PFSK-1 (cell line): ENCODE measurements at regions not wholly inside any gene's neighbourhood (a gene's known extent, or its start where the extent isn't known, plus 50 kb on each side); places are given as distances from the start of the nearest gene placed in this dataset.

ENCODE experiments used
- FOXP2 ChIP-seq: optimal IDR thresholded peaks from 2 replicates; pipeline ENCODE3; 2011; ENCODE audit warnings: borderline replicate concordance, control low read depth, inconsistent platforms; ENCODE audit not compliant: insufficient read depth; ENCODE audit errors: extremely low read length, extremely low read depth
- POLR2AphosphoS5 ChIP-seq: IDR thresholded peaks from 2 replicates; pipeline ENCODE4 v1.6.1; 2012; ENCODE audit warnings: low read depth, mild to moderate bottlenecking, control low read depth, low read length, moderate library complexity
- SIN3A ChIP-seq: IDR thresholded peaks from 2 replicates; pipeline ENCODE4 v1.6.1; 2012; ENCODE audit warnings: mild to moderate bottlenecking, low read length, moderate library complexity, borderline replicate concordance; ENCODE audit not compliant: insufficient read depth
- TAF1 ChIP-seq: IDR thresholded peaks from 2 replicates; pipeline ENCODE4 v1.6.1; 2012; ENCODE audit warnings: low read length, control low read depth, borderline replicate concordance; ENCODE audit not compliant: insufficient read depth
- TF ChIP-seq, protein P1 (sequence below), 2 experiments: IDR thresholded peaks; 2 replicates each; pipeline versions ENCODE4 v1.6.1 to v1.8.0; 2011 to 2012; ENCODE audit warnings: low read depth in 2 of 2, low read length in 2 of 2, control low read depth in 1 of 2, inconsistent platforms in 1 of 2, mild to moderate bottlenecking in 1 of 2, moderate library complexity in 1 of 2; ENCODE audit not compliant: insufficient read depth in 1 of 2

DNA sequence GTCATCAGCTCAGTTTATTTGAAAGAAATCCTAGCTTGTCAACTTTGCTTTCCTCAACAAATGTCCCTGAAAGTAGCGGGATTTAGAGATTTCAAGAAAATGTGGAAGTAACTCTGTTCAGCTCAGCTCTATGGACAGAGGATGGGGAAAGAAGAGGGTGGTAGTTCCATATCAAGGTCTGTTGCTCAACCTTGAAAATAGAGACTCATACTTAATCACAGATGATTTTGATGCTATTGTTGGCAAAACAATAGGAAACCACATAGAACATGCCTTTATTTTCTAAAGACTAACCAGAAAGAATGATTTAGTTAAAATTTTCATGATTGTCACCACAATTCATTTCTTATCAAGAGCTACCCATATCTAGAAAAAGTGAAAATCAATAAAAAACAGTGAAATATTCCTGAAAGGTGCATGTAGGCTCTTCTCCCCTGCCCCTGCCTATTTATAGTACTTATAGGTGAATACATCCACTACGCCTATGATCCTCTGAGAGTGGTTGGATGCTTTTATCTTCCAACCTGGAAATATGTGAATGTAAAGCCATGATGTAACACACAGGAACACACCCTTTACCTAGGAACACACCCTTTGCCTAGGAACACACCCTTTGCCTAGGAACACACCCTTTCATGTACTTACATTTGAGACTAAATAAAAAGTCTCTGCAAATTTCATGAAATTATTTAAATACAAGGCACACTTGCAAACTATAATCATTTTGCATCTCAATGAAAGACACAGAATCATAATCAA, 65.8 kb downstream of the ETAA1 start:
- TF ChIP-seq, protein P1, sequence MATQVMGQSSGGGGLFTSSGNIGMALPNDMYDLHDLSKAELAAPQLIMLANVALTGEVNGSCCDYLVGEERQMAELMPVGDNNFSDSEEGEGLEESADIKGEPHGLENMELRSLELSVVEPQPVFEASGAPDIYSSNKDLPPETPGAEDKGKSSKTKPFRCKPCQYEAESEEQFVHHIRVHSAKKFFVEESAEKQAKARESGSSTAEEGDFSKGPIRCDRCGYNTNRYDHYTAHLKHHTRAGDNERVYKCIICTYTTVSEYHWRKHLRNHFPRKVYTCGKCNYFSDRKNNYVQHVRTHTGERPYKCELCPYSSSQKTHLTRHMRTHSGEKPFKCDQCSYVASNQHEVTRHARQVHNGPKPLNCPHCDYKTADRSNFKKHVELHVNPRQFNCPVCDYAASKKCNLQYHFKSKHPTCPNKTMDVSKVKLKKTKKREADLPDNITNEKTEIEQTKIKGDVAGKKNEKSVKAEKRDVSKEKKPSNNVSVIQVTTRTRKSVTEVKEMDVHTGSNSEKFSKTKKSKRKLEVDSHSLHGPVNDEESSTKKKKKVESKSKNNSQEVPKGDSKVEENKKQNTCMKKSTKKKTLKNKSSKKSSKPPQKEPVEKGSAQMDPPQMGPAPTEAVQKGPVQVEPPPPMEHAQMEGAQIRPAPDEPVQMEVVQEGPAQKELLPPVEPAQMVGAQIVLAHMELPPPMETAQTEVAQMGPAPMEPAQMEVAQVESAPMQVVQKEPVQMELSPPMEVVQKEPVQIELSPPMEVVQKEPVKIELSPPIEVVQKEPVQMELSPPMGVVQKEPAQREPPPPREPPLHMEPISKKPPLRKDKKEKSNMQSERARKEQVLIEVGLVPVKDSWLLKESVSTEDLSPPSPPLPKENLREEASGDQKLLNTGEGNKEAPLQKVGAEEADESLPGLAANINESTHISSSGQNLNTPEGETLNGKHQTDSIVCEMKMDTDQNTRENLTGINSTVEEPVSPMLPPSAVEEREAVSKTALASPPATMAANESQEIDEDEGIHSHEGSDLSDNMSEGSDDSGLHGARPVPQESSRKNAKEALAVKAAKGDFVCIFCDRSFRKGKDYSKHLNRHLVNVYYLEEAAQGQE (IDR thresholded peaks at IDR 0.05; ENCODE audit: insufficient read depth in 1 of 2, low read depth in 2 of 2, low read length in 2 of 2) = no peak
- TF ChIP-seq TAF1 (no peak), SIN3A (no peak), FOXP2 (no peak), POLR2AphosphoS5 (no peak)

DNA sequence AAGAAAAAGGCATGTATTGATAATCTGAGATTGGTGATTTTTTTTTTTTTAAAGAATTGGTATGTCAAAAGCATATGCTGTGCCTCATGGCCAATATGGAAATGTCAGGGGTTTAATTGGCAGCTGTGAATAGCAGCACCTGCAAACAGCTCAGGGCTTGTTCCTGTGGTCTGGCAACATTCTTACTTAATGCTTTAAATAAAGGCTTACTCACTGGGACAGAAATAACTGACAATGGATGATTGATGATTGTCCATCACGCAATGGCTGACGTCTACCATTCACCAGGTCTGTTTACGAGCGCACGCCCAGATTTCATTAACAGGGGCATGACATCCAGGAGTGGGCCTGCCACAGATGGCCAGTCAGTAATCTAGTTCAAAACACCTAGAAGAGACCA, 66.7 kb downstream of the ETAA1 start:
- TF ChIP-seq, protein P1 (IDR thresholded peaks at IDR 0.05; ENCODE audit: insufficient read depth in 1 of 2, low read depth in 2 of 2, low read length in 2 of 2) = no peak
- TF ChIP-seq POLR2AphosphoS5 (no peak), FOXP2 (no peak), SIN3A (no peak), TAF1 (no peak)

DNA sequence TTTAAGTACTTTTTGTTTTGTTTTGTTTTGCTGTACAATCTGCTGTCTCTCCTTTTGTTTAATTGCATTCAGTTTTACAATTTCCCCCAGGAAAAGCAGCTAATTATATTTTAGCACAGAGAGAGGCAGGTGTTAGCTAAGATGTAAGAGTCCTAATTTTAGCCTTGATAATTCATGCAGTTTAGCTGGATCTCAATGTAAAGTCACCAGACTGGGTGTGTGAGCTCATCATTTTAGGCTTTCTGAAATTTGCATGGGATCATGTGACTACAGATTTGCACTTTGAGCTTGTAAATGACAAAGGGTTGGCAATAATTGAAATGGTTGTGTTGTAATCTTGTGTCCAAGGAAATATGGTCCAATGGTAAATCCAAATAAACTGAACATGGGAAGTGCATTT, 68.5 kb downstream of the ETAA1 start:
- TF ChIP-seq SIN3A = no peak
- TF ChIP-seq, protein P1 (IDR thresholded peaks at IDR 0.05; ENCODE audit: insufficient read depth in 1 of 2, low read depth in 2 of 2, low read length in 2 of 2) = no peak
- no peak for TF ChIP-seq FOXP2
- no peak for TF ChIP-seq POLR2AphosphoS5

DNA sequence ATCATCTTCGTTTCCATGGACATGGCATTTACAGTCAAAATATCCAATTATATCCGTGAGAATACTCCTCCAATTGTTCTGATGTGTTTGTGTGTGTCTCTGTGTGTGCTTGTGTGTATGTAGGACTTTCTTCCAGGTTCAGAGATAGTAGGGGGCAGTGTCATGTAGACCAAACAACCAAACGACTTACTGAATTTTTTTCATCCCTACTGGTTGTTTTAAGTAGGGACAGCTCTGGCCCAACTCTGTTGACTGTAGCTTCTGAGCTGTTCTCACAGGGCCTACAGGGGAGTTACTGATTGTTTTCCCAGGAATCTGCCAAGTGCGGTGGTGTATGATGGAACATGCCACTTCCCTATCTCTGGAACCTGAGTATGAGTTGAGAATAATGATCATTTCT, 69.6 kb downstream of the ETAA1 start:
- no peak for TF ChIP-seq TAF1
- TF ChIP-seq POLR2AphosphoS5 = no peak
- no peak for TF ChIP-seq SIN3A
- no peak for TF ChIP-seq FOXP2
- TF ChIP-seq, protein P1 (IDR thresholded peaks at IDR 0.05; ENCODE audit: insufficient read depth in 1 of 2, low read depth in 2 of 2, low read length in 2 of 2) = no peak

DNA sequence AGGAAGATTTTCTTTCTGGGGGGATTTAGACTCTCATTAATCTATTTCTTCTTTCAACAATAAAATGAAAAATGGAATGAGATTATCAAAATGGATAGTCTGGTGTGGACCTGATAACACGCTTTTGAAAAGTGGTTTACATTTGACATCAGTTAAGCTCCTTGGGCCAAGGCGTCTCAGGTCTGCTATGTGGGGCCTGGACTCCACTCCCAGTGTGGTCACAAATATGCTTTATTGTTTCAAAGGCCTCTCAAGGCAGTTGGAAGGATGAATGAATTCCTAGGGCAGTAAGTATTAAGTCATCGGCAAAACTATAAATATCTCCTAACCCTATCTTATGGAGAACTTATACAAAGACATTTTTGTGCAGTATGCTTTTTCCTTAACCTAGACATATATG, 74.5 kb downstream of the ETAA1 start:
- TF ChIP-seq, protein P1 (IDR thresholded peaks at IDR 0.05; ENCODE audit: insufficient read depth in 1 of 2, low read depth in 2 of 2, low read length in 2 of 2) = no peak
- TF ChIP-seq TAF1 (no peak), SIN3A (no peak), FOXP2 (no peak), POLR2AphosphoS5 (no peak)
